Liver (tissue), 8 donors: ENCODE measurements at regions not wholly inside any gene's neighbourhood (a gene's known extent, or its start where the extent isn't known, plus 50 kb on each side); places are given as distances from the start of the nearest gene placed in this dataset.

Source experiments
- DNase-seq: peaks from one replicate; pipeline ENCODE4 v3.0.0-alpha.2; 2017; ENCODE audit warnings: low spot score
- H3K27ac ChIP-seq, 2 donors: one replicate each; pipeline ENCODE4 v1.7.0; 2013; ENCODE audit warnings: inconsistent platforms in 2 of 2, low read length in 2 of 2, control low read depth in 1 of 2, low read depth in 1 of 2, mild to moderate bottlenecking in 1 of 2
- H3K27me3 ChIP-seq, 4 donors: one replicate each; pipeline versions ENCODE4 v1.6.1 to v1.7.0; 2013; ENCODE audit warnings: low read length in 3 of 4, inconsistent platforms in 1 of 4, mild to moderate bottlenecking in 1 of 4, moderate library complexity in 1 of 4; ENCODE audit not compliant: control insufficient read depth in 4 of 4, insufficient read depth in 4 of 4
- H3K36me3 ChIP-seq, 4 donors: one replicate each; pipeline versions ENCODE4 v1.6.1 to v1.7.0; 2013; ENCODE audit warnings: low read length in 3 of 4, mild to moderate bottlenecking in 3 of 4, low read depth in 1 of 4, moderate library complexity in 1 of 4; ENCODE audit not compliant: control insufficient read depth in 4 of 4, insufficient read depth in 3 of 4
- H3K4me1 ChIP-seq, 4 donors: one replicate each; pipeline versions ENCODE4 v1.6.1 to v1.7.0; 2013; ENCODE audit warnings: low read length in 3 of 4, mild to moderate bottlenecking in 3 of 4, moderate library complexity in 1 of 4; ENCODE audit not compliant: control insufficient read depth in 4 of 4, insufficient read depth in 4 of 4
- H3K4me3 ChIP-seq, 3 donors: one replicate each; pipeline versions ENCODE4 v1.6.1 to v1.7.0; 2013; ENCODE audit warnings: low read length in 3 of 3, control low read depth in 1 of 3, low read depth in 1 of 3, mild to moderate bottlenecking in 1 of 3
- H3K9ac ChIP-seq, 2 donors: one replicate each; pipeline ENCODE4 v1.7.0; 2013; ENCODE audit warnings: low read length in 2 of 2, mild to moderate bottlenecking in 2 of 2, moderate library complexity in 2 of 2, control low read depth in 1 of 2, low read depth in 1 of 2
- H3K9me3 ChIP-seq, 4 donors: one replicate each; pipeline versions ENCODE4 v1.6.1 to v1.7.0; 2013; ENCODE audit warnings: low read length in 3 of 4; ENCODE audit not compliant: control insufficient read depth in 4 of 4
- EGR1 ChIP-seq, 2 donors: IDR thresholded peaks; 2 replicates each; pipeline ENCODE4 v1.6.1; 2016 to 2018; ENCODE audit warnings: antibody characterized with exemption in 2 of 2, low read depth in 2 of 2
- FOXA1 ChIP-seq: IDR thresholded peaks from 2 replicates; pipeline ENCODE4 v1.6.1; 2016; ENCODE audit warnings: antibody characterized with exemption
- FOXA2 ChIP-seq: IDR thresholded peaks from 2 replicates; pipeline ENCODE4 v1.6.1; 2016; ENCODE audit warnings: antibody characterized with exemption
- GABPA ChIP-seq, 2 donors: IDR thresholded peaks in 1 of 2; conservative IDR thresholded peaks in 1 of 2; 2 replicates each; pipeline ENCODE4 v1.6.1; 2016; ENCODE audit warnings: antibody characterized with exemption in 2 of 2, mild to moderate bottlenecking in 1 of 2, moderate library complexity in 1 of 2
- HNF4A ChIP-seq, 2 donors: conservative IDR thresholded peaks; 2 replicates each; pipeline ENCODE4 v1.6.1; 2016; ENCODE audit warnings: antibody characterized with exemption in 2 of 2, mild to moderate bottlenecking in 2 of 2
- HNF4G ChIP-seq: IDR thresholded peaks from 2 replicates; pipeline ENCODE4 v1.6.1; 2016; ENCODE audit warnings: antibody characterized with exemption
- JUND ChIP-seq, 2 donors: IDR thresholded peaks; 2 replicates each; pipeline ENCODE4 v1.6.1; 2016; ENCODE audit warnings: antibody characterized with exemption in 2 of 2
- MAX ChIP-seq: IDR thresholded peaks from 2 replicates; pipeline ENCODE4 v1.6.1; 2016; ENCODE audit warnings: antibody characterized with exemption
- NR2F2 ChIP-seq: IDR thresholded peaks from 2 replicates; pipeline ENCODE4 v1.6.1; 2016; ENCODE audit warnings: antibody characterized with exemption
- RXRA ChIP-seq, 2 donors: IDR thresholded peaks; 2 replicates each; pipeline ENCODE4 v1.6.1; 2017 to 2018; ENCODE audit warnings: antibody characterized with exemption in 2 of 2, mild to moderate bottlenecking in 1 of 2
- SP1 ChIP-seq: IDR thresholded peaks from 2 replicates; pipeline ENCODE4 v1.6.1; 2018; ENCODE audit warnings: antibody characterized with exemption, mild to moderate bottlenecking
- TAF1 ChIP-seq: conservative IDR thresholded peaks from 2 replicates; pipeline ENCODE4 v1.6.1; 2016; ENCODE audit warnings: antibody characterized with exemption, mild to moderate bottlenecking
- YY1 ChIP-seq: IDR thresholded peaks from 2 replicates; pipeline ENCODE4 v1.6.1; 2016; ENCODE audit warnings: antibody characterized with exemption, mild to moderate bottlenecking
- ZBTB33 ChIP-seq: IDR thresholded peaks from 2 replicates; pipeline ENCODE4 v1.6.1; 2016; ENCODE audit warnings: antibody characterized with exemption
- WGBS: extraction: QIAGEN DNeasy Blood & Tissue Kit; methylation state at CpG from one replicate; pipeline ENCODE4 v1.1.7; 2013; 5-methylcytosine and 5-hydroxymethylcytosine counted together
- TF ChIP-seq, protein P1 (sequence below): fragments of 150-350 bp; IDR thresholded peaks from 2 replicates; pipeline ENCODE4 v1.5.1; 2017; ENCODE audit warnings: improper control_type of control experiment, low read depth, low read length; ENCODE audit not compliant: missing input control
- TF ChIP-seq, protein P2 (sequence below): IDR thresholded peaks from 2 replicates; pipeline ENCODE4 v1.6.1; 2016; ENCODE audit warnings: antibody characterized with exemption
- TF ChIP-seq, protein P3 (sequence below): IDR thresholded peaks from 2 replicates; pipeline ENCODE4 v1.6.1; 2016; ENCODE audit warnings: antibody characterized with exemption, mild to moderate bottlenecking
- donor health status: healthy.
- donor health status: healthy.
- donor health status: healthy.
- donor health status: healthy.
- donor health status: healthy.

DNA sequence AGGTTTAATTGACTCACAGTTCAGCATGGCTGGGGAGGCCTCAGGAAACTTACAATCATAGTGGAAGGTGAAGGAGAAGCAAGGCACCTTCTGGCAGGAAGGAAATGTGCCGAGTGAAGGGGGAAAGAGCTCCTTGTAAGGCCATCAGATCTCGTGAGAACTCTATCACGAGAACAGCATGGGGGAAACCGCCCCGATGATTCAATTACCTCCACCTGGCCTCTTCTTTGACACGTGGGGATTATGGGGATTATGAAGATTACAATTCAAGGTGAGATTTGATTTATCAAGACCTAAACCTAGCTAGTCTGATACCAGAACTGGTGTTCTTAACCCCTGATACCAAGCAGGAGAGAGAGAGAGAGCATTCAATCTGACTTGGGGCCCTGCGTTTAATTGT, 258.7 kb downstream of the PTEN start (continued):
- TF ChIP-seq FOXA1, result no peak
- TF ChIP-seq EGR1 (IDR thresholded peaks at IDR 0.05; ENCODE audit: low read depth in 2 of 2), result no peak

- Histone ChIP-seq H3K27me3 (no peaks in the 10 kb centered on the region), H3K9ac (no peak overlapping the region), H3K27ac (no peak overlapping the region), H3K36me3 (no peaks in the 10 kb centered on the region), H3K4me3 (no peak overlapping the region), H3K4me1 (peaks cover 0 to 8% (median 2%) of the 10 kb centered on the region in 4 donors), H3K9me3 (no peaks in the 10 kb centered on the region)
- no peak for TF ChIP-seq FOXA1
- no peak for TF ChIP-seq RXRA (IDR thresholded peaks at IDR 0.05)
- TF ChIP-seq EGR1 (IDR thresholded peaks at IDR 0.05; ENCODE audit: low read depth in 2 of 2), result no peak
- TF ChIP-seq YY1, result no peak
- no peak for TF ChIP-seq HNF4A (conservative IDR thresholded peaks at IDR 0.05)
- TF ChIP-seq TAF1, result no peak
- no peak for TF ChIP-seq FOXA2
- TF ChIP-seq, protein P1, sequence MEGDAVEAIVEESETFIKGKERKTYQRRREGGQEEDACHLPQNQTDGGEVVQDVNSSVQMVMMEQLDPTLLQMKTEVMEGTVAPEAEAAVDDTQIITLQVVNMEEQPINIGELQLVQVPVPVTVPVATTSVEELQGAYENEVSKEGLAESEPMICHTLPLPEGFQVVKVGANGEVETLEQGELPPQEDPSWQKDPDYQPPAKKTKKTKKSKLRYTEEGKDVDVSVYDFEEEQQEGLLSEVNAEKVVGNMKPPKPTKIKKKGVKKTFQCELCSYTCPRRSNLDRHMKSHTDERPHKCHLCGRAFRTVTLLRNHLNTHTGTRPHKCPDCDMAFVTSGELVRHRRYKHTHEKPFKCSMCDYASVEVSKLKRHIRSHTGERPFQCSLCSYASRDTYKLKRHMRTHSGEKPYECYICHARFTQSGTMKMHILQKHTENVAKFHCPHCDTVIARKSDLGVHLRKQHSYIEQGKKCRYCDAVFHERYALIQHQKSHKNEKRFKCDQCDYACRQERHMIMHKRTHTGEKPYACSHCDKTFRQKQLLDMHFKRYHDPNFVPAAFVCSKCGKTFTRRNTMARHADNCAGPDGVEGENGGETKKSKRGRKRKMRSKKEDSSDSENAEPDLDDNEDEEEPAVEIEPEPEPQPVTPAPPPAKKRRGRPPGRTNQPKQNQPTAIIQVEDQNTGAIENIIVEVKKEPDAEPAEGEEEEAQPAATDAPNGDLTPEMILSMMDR, result no peak
- TF ChIP-seq NR2F2, result no peak
- TF ChIP-seq JUND (IDR thresholded peaks at IDR 0.05), result no peak
- no peak for TF ChIP-seq HNF4G
- TF ChIP-seq, protein P2, sequence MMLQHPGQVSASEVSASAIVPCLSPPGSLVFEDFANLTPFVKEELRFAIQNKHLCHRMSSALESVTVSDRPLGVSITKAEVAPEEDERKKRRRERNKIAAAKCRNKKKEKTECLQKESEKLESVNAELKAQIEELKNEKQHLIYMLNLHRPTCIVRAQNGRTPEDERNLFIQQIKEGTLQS, result no peak
- no peak for TF ChIP-seq MAX
- TF ChIP-seq ZBTB33, result no peak
- no peak for TF ChIP-seq SP1
- TF ChIP-seq, protein P3, sequence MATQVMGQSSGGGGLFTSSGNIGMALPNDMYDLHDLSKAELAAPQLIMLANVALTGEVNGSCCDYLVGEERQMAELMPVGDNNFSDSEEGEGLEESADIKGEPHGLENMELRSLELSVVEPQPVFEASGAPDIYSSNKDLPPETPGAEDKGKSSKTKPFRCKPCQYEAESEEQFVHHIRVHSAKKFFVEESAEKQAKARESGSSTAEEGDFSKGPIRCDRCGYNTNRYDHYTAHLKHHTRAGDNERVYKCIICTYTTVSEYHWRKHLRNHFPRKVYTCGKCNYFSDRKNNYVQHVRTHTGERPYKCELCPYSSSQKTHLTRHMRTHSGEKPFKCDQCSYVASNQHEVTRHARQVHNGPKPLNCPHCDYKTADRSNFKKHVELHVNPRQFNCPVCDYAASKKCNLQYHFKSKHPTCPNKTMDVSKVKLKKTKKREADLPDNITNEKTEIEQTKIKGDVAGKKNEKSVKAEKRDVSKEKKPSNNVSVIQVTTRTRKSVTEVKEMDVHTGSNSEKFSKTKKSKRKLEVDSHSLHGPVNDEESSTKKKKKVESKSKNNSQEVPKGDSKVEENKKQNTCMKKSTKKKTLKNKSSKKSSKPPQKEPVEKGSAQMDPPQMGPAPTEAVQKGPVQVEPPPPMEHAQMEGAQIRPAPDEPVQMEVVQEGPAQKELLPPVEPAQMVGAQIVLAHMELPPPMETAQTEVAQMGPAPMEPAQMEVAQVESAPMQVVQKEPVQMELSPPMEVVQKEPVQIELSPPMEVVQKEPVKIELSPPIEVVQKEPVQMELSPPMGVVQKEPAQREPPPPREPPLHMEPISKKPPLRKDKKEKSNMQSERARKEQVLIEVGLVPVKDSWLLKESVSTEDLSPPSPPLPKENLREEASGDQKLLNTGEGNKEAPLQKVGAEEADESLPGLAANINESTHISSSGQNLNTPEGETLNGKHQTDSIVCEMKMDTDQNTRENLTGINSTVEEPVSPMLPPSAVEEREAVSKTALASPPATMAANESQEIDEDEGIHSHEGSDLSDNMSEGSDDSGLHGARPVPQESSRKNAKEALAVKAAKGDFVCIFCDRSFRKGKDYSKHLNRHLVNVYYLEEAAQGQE, result no peak
- no peak for TF ChIP-seq GABPA (IDR thresholded peaks at IDR 0.05 in 1 of 2, conservative IDR thresholded peaks at IDR 0.05 in 1 of 2)
- no peak for DNase-seq
- 94% methylated on average over 4 of the region's 4 CpGs for WGBS
Observed at GRCh38 chr10:88122576-88122975, 259.2 kb downstream of the PTEN start.
